ENCODE measurements at regions not wholly inside any gene's neighbourhood (a gene's known extent, or its start where the extent isn't known, plus 50 kb on each side); places are given as distances from the start of the nearest gene placed in this dataset.

DNA sequence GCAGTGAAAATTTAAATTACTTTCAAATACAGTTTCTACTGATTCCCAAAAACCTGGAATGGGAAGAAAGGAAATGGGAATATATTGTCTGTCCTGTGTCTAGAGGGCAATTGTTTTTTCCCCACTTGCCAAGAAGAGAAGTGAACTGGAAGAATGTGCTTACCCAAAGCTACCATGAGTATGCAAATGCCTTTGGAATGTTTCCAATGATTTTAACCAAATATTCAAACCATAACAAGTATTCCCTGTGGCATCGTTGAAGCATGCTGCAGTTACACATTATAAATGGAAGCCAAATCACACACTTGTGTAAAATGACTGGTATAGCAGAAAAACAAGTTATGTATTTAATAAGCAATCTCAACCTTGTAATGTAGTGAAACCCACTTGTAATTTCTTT lies 368.2 kb downstream of the GBE1 start:
- WGBS, result 78% methylated on average over 1 of the region's 1 CpG
- Histone ChIP-seq H3K4me3 (ENCODE audit: low read depth in 1 of 3, low read length in 3 of 3) (no peak overlapping the region), H3K27me3 (ENCODE audit: control insufficient read depth in 4 of 4, insufficient read depth in 4 of 4, low read length in 3 of 4) (no peaks in the 10 kb centered on the region), H3K27ac (ENCODE audit: low read depth in 1 of 2, low read length in 2 of 2) (no peak overlapping the region), H3K36me3 (ENCODE audit: control insufficient read depth in 4 of 4, insufficient read depth in 3 of 4, low read depth in 1 of 4, low read length in 3 of 4) (no peaks in the 10 kb centered on the region), H3K9me3 (ENCODE audit: control insufficient read depth in 4 of 4, low read length in 3 of 4) (no peaks in the 10 kb centered on the region), H3K9ac (ENCODE audit: low read depth in 1 of 2, low read length in 2 of 2) (no peak overlapping the region), H3K4me1 (ENCODE audit: control insufficient read depth in 4 of 4, insufficient read depth in 4 of 4, low read length in 3 of 4) (no peaks in the 10 kb centered on the region)
- no peak for DNase-seq (ENCODE audit: low spot score)
- TF ChIP-seq HNF4G (IDR thresholded peaks at IDR 0.05), result no peak
- TF ChIP-seq EGR1 (IDR thresholded peaks at IDR 0.05; ENCODE audit: low read depth in 2 of 2), result no peak
- TF ChIP-seq YY1 (IDR thresholded peaks at IDR 0.05), result no peak
- no peak for TF ChIP-seq GABPA (IDR thresholded peaks at IDR 0.05 in 1 of 2, conservative IDR thresholded peaks at IDR 0.05 in 1 of 2)
- TF ChIP-seq, protein P1, sequence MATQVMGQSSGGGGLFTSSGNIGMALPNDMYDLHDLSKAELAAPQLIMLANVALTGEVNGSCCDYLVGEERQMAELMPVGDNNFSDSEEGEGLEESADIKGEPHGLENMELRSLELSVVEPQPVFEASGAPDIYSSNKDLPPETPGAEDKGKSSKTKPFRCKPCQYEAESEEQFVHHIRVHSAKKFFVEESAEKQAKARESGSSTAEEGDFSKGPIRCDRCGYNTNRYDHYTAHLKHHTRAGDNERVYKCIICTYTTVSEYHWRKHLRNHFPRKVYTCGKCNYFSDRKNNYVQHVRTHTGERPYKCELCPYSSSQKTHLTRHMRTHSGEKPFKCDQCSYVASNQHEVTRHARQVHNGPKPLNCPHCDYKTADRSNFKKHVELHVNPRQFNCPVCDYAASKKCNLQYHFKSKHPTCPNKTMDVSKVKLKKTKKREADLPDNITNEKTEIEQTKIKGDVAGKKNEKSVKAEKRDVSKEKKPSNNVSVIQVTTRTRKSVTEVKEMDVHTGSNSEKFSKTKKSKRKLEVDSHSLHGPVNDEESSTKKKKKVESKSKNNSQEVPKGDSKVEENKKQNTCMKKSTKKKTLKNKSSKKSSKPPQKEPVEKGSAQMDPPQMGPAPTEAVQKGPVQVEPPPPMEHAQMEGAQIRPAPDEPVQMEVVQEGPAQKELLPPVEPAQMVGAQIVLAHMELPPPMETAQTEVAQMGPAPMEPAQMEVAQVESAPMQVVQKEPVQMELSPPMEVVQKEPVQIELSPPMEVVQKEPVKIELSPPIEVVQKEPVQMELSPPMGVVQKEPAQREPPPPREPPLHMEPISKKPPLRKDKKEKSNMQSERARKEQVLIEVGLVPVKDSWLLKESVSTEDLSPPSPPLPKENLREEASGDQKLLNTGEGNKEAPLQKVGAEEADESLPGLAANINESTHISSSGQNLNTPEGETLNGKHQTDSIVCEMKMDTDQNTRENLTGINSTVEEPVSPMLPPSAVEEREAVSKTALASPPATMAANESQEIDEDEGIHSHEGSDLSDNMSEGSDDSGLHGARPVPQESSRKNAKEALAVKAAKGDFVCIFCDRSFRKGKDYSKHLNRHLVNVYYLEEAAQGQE (IDR thresholded peaks at IDR 0.05), result no peak
- no peak for TF ChIP-seq RXRA (IDR thresholded peaks at IDR 0.05)
- no peak for TF ChIP-seq SP1 (IDR thresholded peaks at IDR 0.05)
- TF ChIP-seq, protein P2, sequence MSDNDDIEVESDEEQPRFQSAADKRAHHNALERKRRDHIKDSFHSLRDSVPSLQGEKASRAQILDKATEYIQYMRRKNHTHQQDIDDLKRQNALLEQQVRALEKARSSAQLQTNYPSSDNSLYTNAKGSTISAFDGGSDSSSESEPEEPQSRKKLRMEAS (IDR thresholded peaks at IDR 0.05), result no peak
- no peak for TF ChIP-seq FOXA1 (IDR thresholded peaks at IDR 0.05)
- TF ChIP-seq, protein P3, sequence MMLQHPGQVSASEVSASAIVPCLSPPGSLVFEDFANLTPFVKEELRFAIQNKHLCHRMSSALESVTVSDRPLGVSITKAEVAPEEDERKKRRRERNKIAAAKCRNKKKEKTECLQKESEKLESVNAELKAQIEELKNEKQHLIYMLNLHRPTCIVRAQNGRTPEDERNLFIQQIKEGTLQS (IDR thresholded peaks at IDR 0.05), result no peak
- TF ChIP-seq FOXA2 (IDR thresholded peaks at IDR 0.05), result no peak
- TF ChIP-seq, protein P4, sequence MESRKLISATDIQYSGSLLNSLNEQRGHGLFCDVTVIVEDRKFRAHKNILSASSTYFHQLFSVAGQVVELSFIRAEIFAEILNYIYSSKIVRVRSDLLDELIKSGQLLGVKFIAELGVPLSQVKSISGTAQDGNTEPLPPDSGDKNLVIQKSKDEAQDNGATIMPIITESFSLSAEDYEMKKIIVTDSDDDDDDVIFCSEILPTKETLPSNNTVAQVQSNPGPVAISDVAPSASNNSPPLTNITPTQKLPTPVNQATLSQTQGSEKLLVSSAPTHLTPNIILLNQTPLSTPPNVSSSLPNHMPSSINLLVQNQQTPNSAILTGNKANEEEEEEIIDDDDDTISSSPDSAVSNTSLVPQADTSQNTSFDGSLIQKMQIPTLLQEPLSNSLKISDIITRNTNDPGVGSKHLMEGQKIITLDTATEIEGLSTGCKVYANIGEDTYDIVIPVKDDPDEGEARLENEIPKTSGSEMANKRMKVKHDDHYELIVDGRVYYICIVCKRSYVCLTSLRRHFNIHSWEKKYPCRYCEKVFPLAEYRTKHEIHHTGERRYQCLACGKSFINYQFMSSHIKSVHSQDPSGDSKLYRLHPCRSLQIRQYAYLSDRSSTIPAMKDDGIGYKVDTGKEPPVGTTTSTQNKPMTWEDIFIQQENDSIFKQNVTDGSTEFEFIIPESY (IDR thresholded peaks at IDR 0.05), result no peak
- TF ChIP-seq, protein P5, sequence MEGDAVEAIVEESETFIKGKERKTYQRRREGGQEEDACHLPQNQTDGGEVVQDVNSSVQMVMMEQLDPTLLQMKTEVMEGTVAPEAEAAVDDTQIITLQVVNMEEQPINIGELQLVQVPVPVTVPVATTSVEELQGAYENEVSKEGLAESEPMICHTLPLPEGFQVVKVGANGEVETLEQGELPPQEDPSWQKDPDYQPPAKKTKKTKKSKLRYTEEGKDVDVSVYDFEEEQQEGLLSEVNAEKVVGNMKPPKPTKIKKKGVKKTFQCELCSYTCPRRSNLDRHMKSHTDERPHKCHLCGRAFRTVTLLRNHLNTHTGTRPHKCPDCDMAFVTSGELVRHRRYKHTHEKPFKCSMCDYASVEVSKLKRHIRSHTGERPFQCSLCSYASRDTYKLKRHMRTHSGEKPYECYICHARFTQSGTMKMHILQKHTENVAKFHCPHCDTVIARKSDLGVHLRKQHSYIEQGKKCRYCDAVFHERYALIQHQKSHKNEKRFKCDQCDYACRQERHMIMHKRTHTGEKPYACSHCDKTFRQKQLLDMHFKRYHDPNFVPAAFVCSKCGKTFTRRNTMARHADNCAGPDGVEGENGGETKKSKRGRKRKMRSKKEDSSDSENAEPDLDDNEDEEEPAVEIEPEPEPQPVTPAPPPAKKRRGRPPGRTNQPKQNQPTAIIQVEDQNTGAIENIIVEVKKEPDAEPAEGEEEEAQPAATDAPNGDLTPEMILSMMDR (IDR thresholded peaks at IDR 0.05; ENCODE audit: low read depth, low read length, missing input control), result no peak
- TF ChIP-seq TAF1 (conservative IDR thresholded peaks at IDR 0.05), result no peak
- TF ChIP-seq RAD21 (IDR thresholded peaks at IDR 0.05), result no peak
- no peak for TF ChIP-seq NR2F2 (IDR thresholded peaks at IDR 0.05)
- TF ChIP-seq JUND (IDR thresholded peaks at IDR 0.05), result no peak
- TF ChIP-seq HNF4A (conservative IDR thresholded peaks at IDR 0.05), result no peak
